ENCODE measurements at regions not wholly inside any gene's neighbourhood (a gene's known extent, or its start where the extent isn't known, plus 50 kb on each side); places are given as distances from the start of the nearest gene placed in this dataset.

GRCh38 chr1:234994436-234995295, 134.0 kb downstream of the TOMM20 start:
- TF ChIP-seq CTCF (IDR thresholded peaks at IDR 0.05), result no peak
- H3K4me1 Mint-ChIP-seq (ENCODE audit: unreplicated experiment), result peaks cover 39% of the 10 kb centered on the region
- DNase-seq (ENCODE audit: extremely low spot score, unreplicated experiment), result no peak
- H3K27me3 Mint-ChIP-seq (ENCODE audit: unreplicated experiment), result no peaks in the 10 kb centered on the region
- H3K9me3 Mint-ChIP-seq (ENCODE audit: unreplicated experiment), result no peaks in the 10 kb centered on the region
- H3K4me3 Mint-ChIP-seq (ENCODE audit: unreplicated experiment), result no peak overlapping the region
- H3K27ac Mint-ChIP-seq (ENCODE audit: unreplicated experiment), result peak overlapping the region; percentile 66
- H3K36me3 Mint-ChIP-seq (ENCODE audit: unreplicated experiment), result no peaks in the 10 kb centered on the region

GRCh38 chr1:234992065-234992464, 136.6 kb downstream of the TOMM20 start:
- Mint-ChIP-seq H3K9me3 (ENCODE audit: unreplicated experiment) (no peaks in the 10 kb centered on the region), H3K27me3 (ENCODE audit: unreplicated experiment) (no peaks in the 10 kb centered on the region), H3K36me3 (ENCODE audit: unreplicated experiment) (no peaks in the 10 kb centered on the region), H3K4me1 (ENCODE audit: unreplicated experiment) (peaks cover 42% of the 10 kb centered on the region), H3K4me3 (ENCODE audit: unreplicated experiment) (no peak overlapping the region), H3K27ac (ENCODE audit: unreplicated experiment) (no peak overlapping the region)
- TF ChIP-seq CTCF (IDR thresholded peaks at IDR 0.05), result no peak
- no peak for DNase-seq (ENCODE audit: extremely low spot score, unreplicated experiment)

GRCh38 chr1:234990874-234991801, 137.5 kb downstream of the TOMM20 start:
- no peak for DNase-seq (ENCODE audit: extremely low spot score, unreplicated experiment)
- no peaks in the 10 kb centered on the region for H3K36me3 Mint-ChIP-seq (ENCODE audit: unreplicated experiment)
- TF ChIP-seq CTCF (IDR thresholded peaks at IDR 0.05), result no peak
- no peaks in the 10 kb centered on the region for H3K27me3 Mint-ChIP-seq (ENCODE audit: unreplicated experiment)
- no peak overlapping the region for H3K4me3 Mint-ChIP-seq (ENCODE audit: unreplicated experiment)
- no peaks in the 10 kb centered on the region for H3K9me3 Mint-ChIP-seq (ENCODE audit: unreplicated experiment)
- peaks cover 44% of the 10 kb centered on the region for H3K4me1 Mint-ChIP-seq (ENCODE audit: unreplicated experiment)
- peak overlapping the region; percentile 62 for H3K27ac Mint-ChIP-seq (ENCODE audit: unreplicated experiment)

GRCh38 chr1:234990328-234990675, 138.3 kb downstream of the TOMM20 start:
- H3K27ac Mint-ChIP-seq (ENCODE audit: unreplicated experiment), result peak overlapping the region; percentile 43
- no peak overlapping the region for H3K4me3 Mint-ChIP-seq (ENCODE audit: unreplicated experiment)
- no peak for DNase-seq (ENCODE audit: extremely low spot score, unreplicated experiment)
- H3K27me3 Mint-ChIP-seq (ENCODE audit: unreplicated experiment), result no peaks in the 10 kb centered on the region
- peaks cover 48% of the 10 kb centered on the region for H3K4me1 Mint-ChIP-seq (ENCODE audit: unreplicated experiment)
- H3K36me3 Mint-ChIP-seq (ENCODE audit: unreplicated experiment), result no peaks in the 10 kb centered on the region
- no peak for TF ChIP-seq CTCF (IDR thresholded peaks at IDR 0.05)
- H3K9me3 Mint-ChIP-seq (ENCODE audit: unreplicated experiment), result no peaks in the 10 kb centered on the region

Data from osteocyte (in vitro differentiated cells).